ENCODE measurements at regions not wholly inside any gene's neighbourhood (a gene's known extent, or its start where the extent isn't known, plus 50 kb on each side); places are given as distances from the start of the nearest gene placed in this dataset.

DNA sequence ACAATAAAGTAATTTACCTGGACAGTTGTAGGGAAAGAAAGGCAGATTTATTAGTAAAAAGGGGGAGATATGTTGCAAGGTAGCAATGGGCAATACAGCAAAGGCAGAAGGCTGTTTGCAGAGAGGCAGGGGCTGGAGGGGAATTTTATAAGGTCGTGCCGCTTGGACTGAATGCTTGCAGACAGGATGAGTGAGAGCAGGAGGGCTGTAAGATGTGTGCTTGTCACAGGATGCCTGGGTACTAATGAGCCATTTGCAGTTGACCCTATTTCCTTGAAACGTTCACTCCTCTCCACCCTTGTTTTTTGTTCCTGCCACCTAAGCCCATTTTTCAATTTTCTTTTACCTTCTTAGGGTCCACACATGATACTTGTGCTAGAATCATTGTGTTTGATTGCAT lies 214.7 kb downstream of the TRAM1L1 start:
- TF ChIP-seq, protein P1, sequence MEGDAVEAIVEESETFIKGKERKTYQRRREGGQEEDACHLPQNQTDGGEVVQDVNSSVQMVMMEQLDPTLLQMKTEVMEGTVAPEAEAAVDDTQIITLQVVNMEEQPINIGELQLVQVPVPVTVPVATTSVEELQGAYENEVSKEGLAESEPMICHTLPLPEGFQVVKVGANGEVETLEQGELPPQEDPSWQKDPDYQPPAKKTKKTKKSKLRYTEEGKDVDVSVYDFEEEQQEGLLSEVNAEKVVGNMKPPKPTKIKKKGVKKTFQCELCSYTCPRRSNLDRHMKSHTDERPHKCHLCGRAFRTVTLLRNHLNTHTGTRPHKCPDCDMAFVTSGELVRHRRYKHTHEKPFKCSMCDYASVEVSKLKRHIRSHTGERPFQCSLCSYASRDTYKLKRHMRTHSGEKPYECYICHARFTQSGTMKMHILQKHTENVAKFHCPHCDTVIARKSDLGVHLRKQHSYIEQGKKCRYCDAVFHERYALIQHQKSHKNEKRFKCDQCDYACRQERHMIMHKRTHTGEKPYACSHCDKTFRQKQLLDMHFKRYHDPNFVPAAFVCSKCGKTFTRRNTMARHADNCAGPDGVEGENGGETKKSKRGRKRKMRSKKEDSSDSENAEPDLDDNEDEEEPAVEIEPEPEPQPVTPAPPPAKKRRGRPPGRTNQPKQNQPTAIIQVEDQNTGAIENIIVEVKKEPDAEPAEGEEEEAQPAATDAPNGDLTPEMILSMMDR (IDR thresholded peaks at IDR 0.05; ENCODE audit: poor library complexity, severe bottlenecking) = no peak
- ATAC-seq (ENCODE audit: low read depth) (0 out of 3 replicates have a peak, but pooled peaks have one; percentile 12), DNase-seq (ENCODE audit: low spot score) (no peak)
- no peaks in the 10 kb centered on the region for H3K36me3 ChIP-seq (ENCODE audit: low read depth)
- H3K27ac ChIP-seq (ENCODE audit: poor library complexity, severe bottlenecking) = no peak overlapping the region
- H3K4me1 ChIP-seq (ENCODE audit: insufficient read depth, poor library complexity, severe bottlenecking) = peaks cover 4% of the 10 kb centered on the region
- H3K27me3 ChIP-seq (ENCODE audit: insufficient read depth, poor library complexity, severe bottlenecking) = no peaks in the 10 kb centered on the region
- no peak overlapping the region for H3K4me3 ChIP-seq (ENCODE audit: severe bottlenecking)
- no peaks in the 10 kb centered on the region for H3K9me3 ChIP-seq (ENCODE audit: severe bottlenecking)

DNA sequence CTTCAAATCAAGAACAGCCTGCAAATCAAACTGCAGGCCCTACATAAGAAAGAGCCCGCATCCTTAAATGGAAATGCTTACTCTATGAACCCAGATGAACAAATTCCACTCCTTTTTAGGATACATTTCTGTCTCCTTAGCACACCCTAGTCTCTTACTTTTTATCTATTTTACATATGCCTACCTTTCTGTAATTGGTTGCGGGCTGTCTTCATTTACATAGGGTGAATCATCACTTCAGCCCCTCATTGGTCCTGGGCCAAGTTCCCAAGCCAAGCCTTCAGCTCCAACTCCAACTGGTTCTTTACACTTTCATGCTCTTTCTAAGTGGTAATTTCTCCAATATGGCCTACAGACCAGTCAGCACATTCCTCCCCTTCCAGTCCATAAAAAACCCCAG lies 219.3 kb downstream of the TRAM1L1 start:
- ATAC-seq (ENCODE audit: low read depth) = no peak
- Histone ChIP-seq H3K36me3 (ENCODE audit: low read depth) (no peaks in the 10 kb centered on the region), H3K4me1 (ENCODE audit: insufficient read depth, poor library complexity, severe bottlenecking) (peaks cover 4% of the 10 kb centered on the region), H3K27me3 (ENCODE audit: insufficient read depth, poor library complexity, severe bottlenecking) (no peaks in the 10 kb centered on the region), H3K27ac (ENCODE audit: poor library complexity, severe bottlenecking) (no peak overlapping the region), H3K9me3 (ENCODE audit: severe bottlenecking) (no peaks in the 10 kb centered on the region), H3K4me3 (ENCODE audit: severe bottlenecking) (no peak overlapping the region)
- no peak for DNase-seq (ENCODE audit: low spot score)
- TF ChIP-seq, protein P1 (IDR thresholded peaks at IDR 0.05; ENCODE audit: poor library complexity, severe bottlenecking) = no peak

DNA sequence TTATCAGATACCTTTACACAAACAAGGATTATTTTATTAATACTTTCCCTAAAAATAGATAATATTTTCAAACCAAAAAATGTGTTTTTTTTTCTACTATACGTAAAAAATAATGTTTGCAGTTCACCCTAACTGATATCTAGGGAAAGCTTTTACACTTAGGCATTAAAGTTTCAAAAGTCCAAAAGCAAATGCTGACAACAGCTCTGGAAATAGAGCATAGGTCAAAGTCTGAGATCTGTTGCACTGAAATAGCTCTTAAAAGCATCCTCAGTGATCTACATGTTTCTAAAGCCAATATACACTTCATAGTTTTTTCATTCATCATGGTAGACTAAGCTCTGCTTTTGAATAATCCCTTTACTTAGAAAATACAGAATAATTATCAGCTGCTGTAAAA lies 222.8 kb downstream of the TRAM1L1 start:
- no peaks in the 10 kb centered on the region for H3K9me3 ChIP-seq (ENCODE audit: severe bottlenecking)
- ATAC-seq (ENCODE audit: low read depth) = no peak
- H3K27me3 ChIP-seq (ENCODE audit: insufficient read depth, poor library complexity, severe bottlenecking) = no peaks in the 10 kb centered on the region
- DNase-seq (ENCODE audit: low spot score) = no peak
- no peaks in the 10 kb centered on the region for H3K4me1 ChIP-seq (ENCODE audit: insufficient read depth, poor library complexity, severe bottlenecking)
- H3K4me3 ChIP-seq (ENCODE audit: severe bottlenecking) = no peak overlapping the region
- H3K36me3 ChIP-seq (ENCODE audit: low read depth) = no peaks in the 10 kb centered on the region
- H3K27ac ChIP-seq (ENCODE audit: poor library complexity, severe bottlenecking) = no peak overlapping the region
- TF ChIP-seq, protein P1 (IDR thresholded peaks at IDR 0.05; ENCODE audit: poor library complexity, severe bottlenecking) = no peak

DNA sequence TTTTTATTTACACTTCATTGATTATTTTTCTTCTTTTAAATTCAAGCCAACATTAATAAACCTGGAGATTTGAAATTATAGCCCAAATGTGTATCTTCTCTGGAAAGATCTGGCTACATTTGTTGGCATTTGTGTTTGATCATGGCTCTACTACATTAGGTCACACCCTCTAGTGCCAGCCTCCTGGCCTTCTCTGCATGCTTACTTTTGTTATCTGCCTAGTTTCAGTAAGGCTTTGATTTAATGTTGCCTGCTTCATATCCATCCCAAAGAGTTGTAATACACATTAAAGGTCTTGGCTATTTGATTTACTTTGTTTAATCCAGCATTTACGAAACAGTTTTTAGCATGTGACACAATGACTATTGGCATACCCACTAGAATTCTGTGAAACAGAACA lies 224.5 kb downstream of the TRAM1L1 start:
- DNase-seq (ENCODE audit: low spot score) (no peak), ATAC-seq (ENCODE audit: low read depth) (no peak)
- TF ChIP-seq, protein P1 (IDR thresholded peaks at IDR 0.05; ENCODE audit: poor library complexity, severe bottlenecking) = no peak
- no peaks in the 10 kb centered on the region for H3K9me3 ChIP-seq (ENCODE audit: severe bottlenecking)
- H3K27ac ChIP-seq (ENCODE audit: poor library complexity, severe bottlenecking) = no peak overlapping the region
- no peaks in the 10 kb centered on the region for H3K27me3 ChIP-seq (ENCODE audit: insufficient read depth, poor library complexity, severe bottlenecking)
- no peak overlapping the region for H3K4me3 ChIP-seq (ENCODE audit: severe bottlenecking)
- H3K4me1 ChIP-seq (ENCODE audit: insufficient read depth, poor library complexity, severe bottlenecking) = no peaks in the 10 kb centered on the region
- no peaks in the 10 kb centered on the region for H3K36me3 ChIP-seq (ENCODE audit: low read depth)

DNA sequence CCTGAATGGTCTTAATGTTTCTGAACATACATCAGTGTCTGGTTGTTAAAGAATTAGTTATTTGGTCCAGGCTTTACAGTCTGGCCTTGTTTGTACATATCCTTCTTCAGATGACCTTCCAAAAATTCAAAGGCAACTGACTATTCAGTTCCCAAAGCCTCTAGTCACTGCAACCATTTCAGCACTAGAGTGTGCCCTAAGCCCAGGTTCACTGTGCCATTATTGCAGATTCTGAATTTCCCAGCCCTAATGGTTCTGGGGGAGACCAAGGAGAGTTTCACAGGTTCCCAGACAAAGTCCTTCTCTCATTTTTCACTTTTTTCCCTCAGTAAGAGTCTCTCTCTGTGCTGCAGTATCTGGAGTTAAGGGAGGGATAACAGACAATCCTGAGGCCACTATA lies 235.8 kb downstream of the TRAM1L1 start:
- H3K4me1 ChIP-seq (ENCODE audit: insufficient read depth, poor library complexity, severe bottlenecking) = no peaks in the 10 kb centered on the region
- TF ChIP-seq, protein P1 (IDR thresholded peaks at IDR 0.05; ENCODE audit: poor library complexity, severe bottlenecking) = no peak
- no peaks in the 10 kb centered on the region for H3K27me3 ChIP-seq (ENCODE audit: insufficient read depth, poor library complexity, severe bottlenecking)
- no peak for ATAC-seq (ENCODE audit: low read depth)
- no peak overlapping the region for H3K4me3 ChIP-seq (ENCODE audit: severe bottlenecking)
- H3K9me3 ChIP-seq (ENCODE audit: severe bottlenecking) = no peaks in the 10 kb centered on the region
- no peak overlapping the region for H3K27ac ChIP-seq (ENCODE audit: poor library complexity, severe bottlenecking)
- H3K36me3 ChIP-seq (ENCODE audit: low read depth) = no peaks in the 10 kb centered on the region
- DNase-seq (ENCODE audit: low spot score) = no peak
